ENCODE measurements at regions not wholly inside any gene's neighbourhood (a gene's known extent, or its start where the extent isn't known, plus 50 kb on each side); places are given as distances from the start of the nearest gene placed in this dataset.

DNA sequence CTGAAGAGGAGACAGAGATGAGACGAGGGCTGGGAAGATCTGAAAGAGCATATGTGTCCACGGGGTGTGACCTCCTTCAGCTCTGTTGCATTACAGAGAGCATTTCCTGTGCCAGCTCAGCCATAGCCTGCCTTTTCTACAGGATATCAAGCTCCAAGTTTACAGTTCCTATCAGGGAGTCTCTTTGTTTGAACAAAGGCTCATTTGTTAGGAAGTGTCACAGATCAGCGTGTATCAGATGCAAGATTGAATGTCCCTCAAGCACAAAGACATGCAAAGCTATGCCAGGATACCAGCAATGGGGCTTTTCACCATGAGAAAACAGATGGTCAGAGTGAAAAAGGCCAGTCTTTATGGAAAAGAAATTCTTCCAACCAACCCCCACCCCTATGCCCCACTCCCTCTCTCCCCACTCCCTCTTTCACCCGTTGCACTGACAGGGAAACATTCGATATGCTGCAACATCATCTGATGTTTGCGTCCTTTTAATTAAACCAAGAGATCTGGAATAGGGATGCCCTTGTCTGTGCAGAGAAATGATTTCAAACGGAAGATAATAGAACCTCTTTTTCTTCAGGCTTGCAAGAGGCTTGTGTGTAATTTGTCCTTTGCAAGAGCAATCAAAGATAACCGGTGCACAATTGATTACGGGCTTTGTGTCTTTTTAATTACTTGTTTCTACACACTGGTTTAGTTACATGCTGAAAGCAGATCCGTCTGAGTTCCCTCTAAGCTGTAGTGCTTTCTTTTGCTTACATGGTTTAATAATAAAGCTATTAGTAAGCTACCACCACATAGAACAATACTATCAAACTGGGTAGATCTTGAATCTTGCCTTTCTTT, 263.1 kb upstream of the RGMB start:
- no peak overlapping the region for H3K4me3 ChIP-seq (ENCODE audit: insufficient read depth, low read length)
- no peaks in the 10 kb centered on the region for H3K9me3 ChIP-seq (ENCODE audit: low read depth, low read length)
- peaks cover 7% of the 10 kb centered on the region for H3K4me1 ChIP-seq (ENCODE audit: insufficient read depth, low read length)
- H4K20me1 ChIP-seq (ENCODE audit: insufficient read depth, low read length), result no peaks in the 10 kb centered on the region
- no peaks in the 10 kb centered on the region for H3K79me2 ChIP-seq (ENCODE audit: insufficient read depth, low read length)
- no peak for TF ChIP-seq CTCF (IDR thresholded peaks at IDR 0.05; ENCODE audit: extremely low read depth, low read depth, low read length)
- H3K36me3 ChIP-seq (ENCODE audit: insufficient read depth, low read length), result no peaks in the 10 kb centered on the region
- no peak overlapping the region for H3K27ac ChIP-seq (ENCODE audit: low read depth, low read length)
- no peak overlapping the region for H3K4me2 ChIP-seq (ENCODE audit: insufficient read depth, low read length)
- peak overlapping the region; percentile 72 for H2AFZ ChIP-seq (ENCODE audit: low read length)
- H3K27me3 ChIP-seq (ENCODE audit: insufficient read depth, low read length), result no peaks in the 10 kb centered on the region
- DNase-seq (ENCODE audit: insufficient read length, low spot score, missing footprints), result no peak

DNA sequence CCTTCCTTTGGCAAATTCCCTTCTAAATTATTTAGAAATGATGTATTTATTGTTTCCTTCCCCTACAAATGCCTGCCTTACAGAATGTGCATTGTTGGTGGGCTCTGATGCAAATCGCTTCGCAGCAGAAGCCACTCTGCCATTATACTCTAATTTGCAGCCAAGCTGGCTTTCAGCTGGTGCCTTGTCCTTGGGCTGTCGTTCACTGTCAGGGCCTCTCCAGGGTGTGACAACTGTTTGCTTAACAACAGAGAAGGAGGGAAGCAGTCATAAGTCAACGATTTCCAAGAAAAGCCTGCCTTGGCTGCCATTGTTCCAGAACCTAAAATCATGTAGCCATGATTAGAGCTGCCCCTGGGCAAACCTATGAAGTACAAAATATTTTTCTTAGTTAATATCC, 260.1 kb upstream of the RGMB start:
- no peak for TF ChIP-seq CTCF (IDR thresholded peaks at IDR 0.05; ENCODE audit: extremely low read depth, low read depth, low read length)
- no peak overlapping the region for H3K27ac ChIP-seq (ENCODE audit: low read depth, low read length)
- peaks cover 7% of the 10 kb centered on the region for H3K4me1 ChIP-seq (ENCODE audit: insufficient read depth, low read length)
- no peaks in the 10 kb centered on the region for H3K27me3 ChIP-seq (ENCODE audit: insufficient read depth, low read length)
- H3K9me3 ChIP-seq (ENCODE audit: low read depth, low read length), result no peaks in the 10 kb centered on the region
- H4K20me1 ChIP-seq (ENCODE audit: insufficient read depth, low read length), result no peaks in the 10 kb centered on the region
- no peak overlapping the region for H3K4me3 ChIP-seq (ENCODE audit: insufficient read depth, low read length)
- no peaks in the 10 kb centered on the region for H3K79me2 ChIP-seq (ENCODE audit: insufficient read depth, low read length)
- no peak for DNase-seq (ENCODE audit: insufficient read length, low spot score, missing footprints)
- peak overlapping the region; percentile 37 for H2AFZ ChIP-seq (ENCODE audit: low read length)
- no peaks in the 10 kb centered on the region for H3K36me3 ChIP-seq (ENCODE audit: insufficient read depth, low read length)
- no peak overlapping the region for H3K4me2 ChIP-seq (ENCODE audit: insufficient read depth, low read length)

DNA sequence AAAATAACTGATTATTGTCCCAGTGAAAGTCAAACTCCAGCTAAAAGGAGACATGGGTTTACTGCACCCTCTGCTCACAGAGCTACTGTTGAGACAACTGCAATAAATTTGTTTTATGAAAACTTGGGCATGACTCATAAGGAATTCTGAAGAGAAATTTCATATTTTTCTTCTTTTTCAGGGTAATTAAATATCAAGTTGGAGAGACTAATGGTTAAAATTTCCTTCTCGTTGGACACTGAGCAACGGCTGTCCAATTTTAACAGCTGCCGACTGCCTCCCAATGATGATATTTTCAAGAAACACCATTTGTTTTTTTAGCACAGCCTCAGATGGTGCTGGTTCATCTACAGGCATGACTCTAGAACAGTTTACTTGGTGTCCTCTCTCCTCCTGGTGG, 259.2 kb upstream of the RGMB start:
- Histone ChIP-seq H3K36me3 (ENCODE audit: insufficient read depth, low read length) (no peaks in the 10 kb centered on the region), H3K27ac (ENCODE audit: low read depth, low read length) (no peak overlapping the region)
- DNase-seq (ENCODE audit: insufficient read length, low spot score, missing footprints), result peak; percentile 36

More for the DNA sequence above, 259.2 kb upstream of the RGMB start:
- H2AFZ ChIP-seq (ENCODE audit: low read length), result no peak overlapping the region
- no peaks in the 10 kb centered on the region for H4K20me1 ChIP-seq (ENCODE audit: insufficient read depth, low read length)
- H3K4me2 ChIP-seq (ENCODE audit: insufficient read depth, low read length), result peak overlapping the region; percentile 8
- no peak for TF ChIP-seq CTCF (IDR thresholded peaks at IDR 0.05; ENCODE audit: extremely low read depth, low read depth, low read length)
- H3K4me3 ChIP-seq (ENCODE audit: insufficient read depth, low read length), result no peak overlapping the region
- H3K79me2 ChIP-seq (ENCODE audit: insufficient read depth, low read length), result no peaks in the 10 kb centered on the region
- H3K9me3 ChIP-seq (ENCODE audit: low read depth, low read length), result no peaks in the 10 kb centered on the region
- peaks cover 7% of the 10 kb centered on the region for H3K4me1 ChIP-seq (ENCODE audit: insufficient read depth, low read length)
- H3K27me3 ChIP-seq (ENCODE audit: insufficient read depth, low read length), result no peaks in the 10 kb centered on the region

Data from osteoblast (primary cell).